ENCODE measurements at regions not wholly inside any gene's neighbourhood (a gene's known extent, or its start where the extent isn't known, plus 50 kb on each side); places are given as distances from the start of the nearest gene placed in this dataset.

GRCh38 chr10:47070541-47070940 is 159.3 kb downstream of the PTPN20 start:
- H3K27ac ChIP-seq (ENCODE audit: low read depth, low read length, poor library complexity, severe bottlenecking): no peak overlapping the region
- intact Hi-C loops (cut with micrococcal nuclease; ENCODE audit: unreplicated experiment): no loop called here
- no peak for TF ChIP-seq CTCF (conservative IDR thresholded peaks at IDR 0.05; ENCODE audit: low read depth, low read length)
- TF ChIP-seq EZH2 (IDR thresholded peaks at IDR 0.05; ENCODE audit: borderline replicate concordance, low read depth, low read length, poor library complexity, severe bottlenecking): no peak
- no peaks in the 10 kb centered on the region for H3K36me3 ChIP-seq (ENCODE audit: insufficient read depth, low read length, poor library complexity, severe bottlenecking)
- H3K27me3 ChIP-seq (replicated peaks; ENCODE audit: insufficient read depth, low read depth, low read length, poor library complexity): no peaks in the 10 kb centered on the region
- H3K4me1 ChIP-seq (ENCODE audit: insufficient read depth, low read length, poor library complexity, severe bottlenecking): no peaks in the 10 kb centered on the region
- POLR2A ChIA-PET (ENCODE audit: low non-redundant PET): no interaction called here
- no TSS peak for BruUV-seq (replicated peaks)
- H3K4me3 ChIP-seq (ENCODE audit: low read depth, low read length, poor library complexity, severe bottlenecking): no peak overlapping the region
- no peak for DNase-seq (ENCODE audit: low spot score)
- no peaks in the 10 kb centered on the region for H3K9me3 ChIP-seq (ENCODE audit: low read depth, low read length, poor library complexity, severe bottlenecking)
- CTCF ChIA-PET: no interaction called here

- CTCF ChIA-PET: no interaction called here
These were observed 160.7 kb downstream of the PTPN20 start for GRCh38 chr10:47071891-47072290.

GRCh38 chr10:47073967-47074366 is 162.7 kb downstream of the PTPN20 start:
- ChIA-PET CTCF (no interaction called here), POLR2A (ENCODE audit: low non-redundant PET) (no interaction called here)
- no TSS peak for BruUV-seq (replicated peaks)
- H3K27me3 ChIP-seq (replicated peaks; ENCODE audit: insufficient read depth, low read depth, low read length, poor library complexity): no peaks in the 10 kb centered on the region
- H3K36me3 ChIP-seq (ENCODE audit: insufficient read depth, low read length, poor library complexity, severe bottlenecking): no peaks in the 10 kb centered on the region
- intact Hi-C loops (cut with micrococcal nuclease; ENCODE audit: unreplicated experiment): no loop called here
- TF ChIP-seq CTCF (conservative IDR thresholded peaks at IDR 0.05; ENCODE audit: low read depth, low read length): no peak
- TF ChIP-seq EZH2 (IDR thresholded peaks at IDR 0.05; ENCODE audit: borderline replicate concordance, low read depth, low read length, poor library complexity, severe bottlenecking): no peak
- H3K27ac ChIP-seq (ENCODE audit: low read depth, low read length, poor library complexity, severe bottlenecking): no peak overlapping the region
- no peak for DNase-seq (ENCODE audit: low spot score)
- no peaks in the 10 kb centered on the region for H3K9me3 ChIP-seq (ENCODE audit: low read depth, low read length, poor library complexity, severe bottlenecking)
- no peak overlapping the region for H3K4me3 ChIP-seq (ENCODE audit: low read depth, low read length, poor library complexity, severe bottlenecking)
- H3K4me1 ChIP-seq (ENCODE audit: insufficient read depth, low read length, poor library complexity, severe bottlenecking): no peaks in the 10 kb centered on the region

More at GRCh38 chr10:47071891-47072290, 160.7 kb downstream of the PTPN20 start:
- no peak for DNase-seq (ENCODE audit: low spot score)
- no peaks in the 10 kb centered on the region for H3K4me1 ChIP-seq (ENCODE audit: insufficient read depth, low read length, poor library complexity, severe bottlenecking)
- H3K4me3 ChIP-seq (ENCODE audit: low read depth, low read length, poor library complexity, severe bottlenecking): no peak overlapping the region
- no peak for TF ChIP-seq EZH2 (IDR thresholded peaks at IDR 0.05; ENCODE audit: borderline replicate concordance, low read depth, low read length, poor library complexity, severe bottlenecking)
- no peak for TF ChIP-seq CTCF (conservative IDR thresholded peaks at IDR 0.05; ENCODE audit: low read depth, low read length)
- no peaks in the 10 kb centered on the region for H3K9me3 ChIP-seq (ENCODE audit: low read depth, low read length, poor library complexity, severe bottlenecking)
- intact Hi-C loops (cut with micrococcal nuclease; ENCODE audit: unreplicated experiment): no loop called here
- no peaks in the 10 kb centered on the region for H3K36me3 ChIP-seq (ENCODE audit: insufficient read depth, low read length, poor library complexity, severe bottlenecking)
- no peaks in the 10 kb centered on the region for H3K27me3 ChIP-seq (replicated peaks; ENCODE audit: insufficient read depth, low read depth, low read length, poor library complexity)
- no peak overlapping the region for H3K27ac ChIP-seq (ENCODE audit: low read depth, low read length, poor library complexity, severe bottlenecking)
- no TSS peak for BruUV-seq (replicated peaks)
- POLR2A ChIA-PET (ENCODE audit: low non-redundant PET): no interaction called here
